Testis (tissue), 2 donors: ENCODE measurements at regions not wholly inside any gene's neighbourhood (a gene's known extent, or its start where the extent isn't known, plus 50 kb on each side); places are given as distances from the start of the nearest gene placed in this dataset.

Experiments used
- DNase-seq: peaks from one replicate; pipeline ENCODE4 v3.0.0-alpha.2; 2019
- H3K27ac ChIP-seq, 2 donors: fragments of 200-600 bp; sonication (generic); one replicate each; pipeline ENCODE4 v1.5.1; 2019
- H3K27me3 ChIP-seq: fragments of 200-600 bp; sonication (generic); one replicate; pipeline ENCODE4 v1.5.1; 2019
- H3K36me3 ChIP-seq: fragments of 200-600 bp; sonication (generic); one replicate; pipeline ENCODE4 v1.5.1; 2017; ENCODE audit warnings: low read depth; ENCODE audit errors: missing control alignments
- H3K4me1 ChIP-seq: fragments of 200-600 bp; sonication (generic); one replicate; pipeline ENCODE4 v1.5.1; 2019
- H3K4me3 ChIP-seq, 2 donors: fragments of 200-600 bp; sonication (generic); one replicate each; pipeline ENCODE4 v1.5.1; 2017 to 2019
- H3K9me3 ChIP-seq: fragments of 200-600 bp; sonication (generic); one replicate; pipeline ENCODE4 v1.5.1; 2017
- CTCF ChIP-seq, 3 experiments: fragments of 450-650 bp in 2 of 3; fragments of 200-600 bp in 1 of 3; sonication (generic) in 1 of 3; IDR thresholded peaks; one replicate each; pipeline ENCODE4 v1.5.1; 2016 to 2019; ENCODE audit warnings: antibody characterized with exemption in 3 of 3, mild to moderate bottlenecking in 2 of 3, moderate library complexity in 1 of 3
- POLR2A ChIP-seq: fragments of 450-650 bp; IDR thresholded peaks from one replicate; pipeline ENCODE4 v1.6.1; 2017; ENCODE audit warnings: antibody characterized with exemption, mild to moderate bottlenecking, moderate library complexity
- WGBS, 2 donors: methylation state at CpG; one replicate each; pipeline ENCODE4 v1.1.5; 2018; 5-methylcytosine and 5-hydroxymethylcytosine counted together
- intact Hi-C: fragments of 100-400 bp; cut with DNase I; formaldehyde crosslinking; loops from one replicate; pipeline ENCODE4 v1.15.1; 2023; ENCODE audit warnings: low total_unique reads

- no peak for DNase-seq
- no peak overlapping the region for H3K4me3 ChIP-seq
- no peaks in the 10 kb centered on the region for H3K4me1 ChIP-seq
- no peaks in the 10 kb centered on the region for H3K27me3 ChIP-seq
- intact Hi-C loops: no loop called here
- TF ChIP-seq POLR2A: no peak
- TF ChIP-seq CTCF (IDR thresholded peaks at IDR 0.05): no peak
- no peaks in the 10 kb centered on the region for H3K36me3 ChIP-seq
- H3K27ac ChIP-seq: no peak overlapping the region
- H3K9me3 ChIP-seq: no peaks in the 10 kb centered on the region
- WGBS, 2 donors: 94 to 100% methylated on average over 1 of the region's 1 CpG
Observed at GRCh38 chr12:115093261-115093660, 409.3 kb upstream of the TBX3 start.

GRCh38 chr12:115090783-115091182, 406.8 kb upstream of the TBX3 start:
- TF ChIP-seq CTCF (IDR thresholded peaks at IDR 0.05) (no peak), POLR2A (no peak)
- no peaks in the 10 kb centered on the region for H3K9me3 ChIP-seq
- intact Hi-C loops: no loop called here
- H3K4me3 ChIP-seq: no peak overlapping the region
- DNase-seq: no peak
- H3K27me3 ChIP-seq: no peaks in the 10 kb centered on the region
- no peak overlapping the region for H3K27ac ChIP-seq
- WGBS, 2 donors: 80 to 86% methylated on average over 4 of the region's 4 CpGs
- H3K36me3 ChIP-seq: no peaks in the 10 kb centered on the region
- H3K4me1 ChIP-seq: no peaks in the 10 kb centered on the region

- Histone ChIP-seq H3K9me3 (no peaks in the 10 kb centered on the region), H3K27ac (no peak overlapping the region), H3K36me3 (no peaks in the 10 kb centered on the region), H3K27me3 (no peaks in the 10 kb centered on the region), H3K4me1 (no peaks in the 10 kb centered on the region), H3K4me3 (no peak overlapping the region)
- intact Hi-C loops: no loop called here
- no peak for DNase-seq
- 72 to 83% methylated on average over 13 of the region's 13 CpGs for WGBS, 2 donors
- TF ChIP-seq POLR2A (no peak), CTCF (IDR thresholded peaks at IDR 0.05) (no peak)
Observed at GRCh38 chr12:115088995-115089841, 405.2 kb upstream of the TBX3 start.

GRCh38 chr12:115088328-115088994, 404.5 kb upstream of the TBX3 start:
- Histone ChIP-seq H3K27ac (no peak overlapping the region), H3K4me3 (no peak overlapping the region), H3K27me3 (no peaks in the 10 kb centered on the region), H3K9me3 (no peaks in the 10 kb centered on the region), H3K36me3 (no peaks in the 10 kb centered on the region), H3K4me1 (no peaks in the 10 kb centered on the region)
- DNase-seq: peak; percentile 84
- TF ChIP-seq POLR2A: no peak
- TF ChIP-seq CTCF (IDR thresholded peaks at IDR 0.05): peak in 1 of 3 experiments; percentile 6
- intact Hi-C loops: no loop called here
- WGBS, 2 donors: 63 to 73% methylated on average over 3 of the region's 3 CpGs
